SK-N-SH (cell line): ENCODE measurements at regions not wholly inside any gene's neighbourhood (a gene's known extent, or its start where the extent isn't known, plus 50 kb on each side); places are given as distances from the start of the nearest gene placed in this dataset.

Source experiments
- CTCF ChIP-seq: fragments of 200-600 bp; sonication (generic); IDR thresholded peaks from 2 replicates; pipeline ENCODE4 v1.6.1; 2017; ENCODE audit warnings: antibody characterized with exemption, mild to moderate bottlenecking, moderate library complexity
- EP300 ChIP-seq, 2 experiments: IDR thresholded peaks; 2 replicates each; pipeline versions ENCODE4 v1.4.0 to v1.6.1; 2012; ENCODE audit warnings: borderline replicate concordance in 1 of 2, low read depth in 1 of 2, low read length in 1 of 2
- GATA2 ChIP-seq: sonication (generic); formaldehyde crosslinking; IDR thresholded peaks from 2 replicates; pipeline ENCODE4 v1.5.0; 2020; ENCODE audit warnings: mild to moderate bottlenecking, missing genetic modification reagents
- SIN3A ChIP-seq: IDR thresholded peaks from 2 replicates; pipeline ENCODE4 v1.6.1; 2012; ENCODE audit warnings: low read depth, mild to moderate bottlenecking, low read length, moderate library complexity, borderline replicate concordance
- SMC3 ChIP-seq: IDR thresholded peaks from 2 replicates; pipeline ENCODE4 v1.6.1; 2012; ENCODE audit warnings: low read depth, low read length, improper control_type of control experiment
- TF ChIP-seq, protein P1 (sequence below): IDR thresholded peaks from 2 replicates; pipeline ENCODE4 v1.6.1; 2012; ENCODE audit warnings: mild to moderate bottlenecking, low read depth, low read length, moderate library complexity
- TF ChIP-seq, protein P2 (sequence below): IDR thresholded peaks from 2 replicates; pipeline ENCODE4; 2012
- TF ChIP-seq, protein P3 (sequence below): IDR thresholded peaks from 2 replicates; pipeline ENCODE4 v1.4.0; 2012; ENCODE audit warnings: low read depth, borderline replicate concordance

DNA sequence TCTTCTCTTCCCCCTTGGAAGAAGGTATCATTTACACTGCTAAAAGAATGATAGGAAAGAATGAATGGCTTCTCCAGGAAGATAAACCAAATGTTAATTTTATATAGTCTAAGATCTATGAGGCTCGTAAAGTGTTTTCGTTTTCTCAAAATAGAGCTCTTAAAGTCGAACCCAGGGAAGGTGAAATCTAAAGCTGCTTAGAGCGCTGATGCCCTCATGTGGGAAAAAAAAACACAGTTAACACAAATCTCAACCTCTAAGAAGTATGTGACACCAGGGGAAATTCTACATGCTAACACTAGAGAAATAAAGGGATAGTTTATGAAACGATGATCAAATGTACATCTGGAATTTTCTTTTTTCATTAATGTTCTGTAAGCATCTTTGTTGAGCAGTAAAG is 257.9 kb downstream of the RASEF start:
- TF ChIP-seq CTCF (0 out of 2 replicates have a peak, but pooled peaks have one; percentile 8), SIN3A (no peak), GATA2 (no peak), SMC3 (peak; percentile 24; the same call in 1 of the 2 replicates), EP300 (IDR thresholded peaks at IDR 0.05; ENCODE audit: borderline replicate concordance in 1 of 2, low read depth in 1 of 2, low read length in 1 of 2) (no peak)
- TF ChIP-seq, protein P1, sequence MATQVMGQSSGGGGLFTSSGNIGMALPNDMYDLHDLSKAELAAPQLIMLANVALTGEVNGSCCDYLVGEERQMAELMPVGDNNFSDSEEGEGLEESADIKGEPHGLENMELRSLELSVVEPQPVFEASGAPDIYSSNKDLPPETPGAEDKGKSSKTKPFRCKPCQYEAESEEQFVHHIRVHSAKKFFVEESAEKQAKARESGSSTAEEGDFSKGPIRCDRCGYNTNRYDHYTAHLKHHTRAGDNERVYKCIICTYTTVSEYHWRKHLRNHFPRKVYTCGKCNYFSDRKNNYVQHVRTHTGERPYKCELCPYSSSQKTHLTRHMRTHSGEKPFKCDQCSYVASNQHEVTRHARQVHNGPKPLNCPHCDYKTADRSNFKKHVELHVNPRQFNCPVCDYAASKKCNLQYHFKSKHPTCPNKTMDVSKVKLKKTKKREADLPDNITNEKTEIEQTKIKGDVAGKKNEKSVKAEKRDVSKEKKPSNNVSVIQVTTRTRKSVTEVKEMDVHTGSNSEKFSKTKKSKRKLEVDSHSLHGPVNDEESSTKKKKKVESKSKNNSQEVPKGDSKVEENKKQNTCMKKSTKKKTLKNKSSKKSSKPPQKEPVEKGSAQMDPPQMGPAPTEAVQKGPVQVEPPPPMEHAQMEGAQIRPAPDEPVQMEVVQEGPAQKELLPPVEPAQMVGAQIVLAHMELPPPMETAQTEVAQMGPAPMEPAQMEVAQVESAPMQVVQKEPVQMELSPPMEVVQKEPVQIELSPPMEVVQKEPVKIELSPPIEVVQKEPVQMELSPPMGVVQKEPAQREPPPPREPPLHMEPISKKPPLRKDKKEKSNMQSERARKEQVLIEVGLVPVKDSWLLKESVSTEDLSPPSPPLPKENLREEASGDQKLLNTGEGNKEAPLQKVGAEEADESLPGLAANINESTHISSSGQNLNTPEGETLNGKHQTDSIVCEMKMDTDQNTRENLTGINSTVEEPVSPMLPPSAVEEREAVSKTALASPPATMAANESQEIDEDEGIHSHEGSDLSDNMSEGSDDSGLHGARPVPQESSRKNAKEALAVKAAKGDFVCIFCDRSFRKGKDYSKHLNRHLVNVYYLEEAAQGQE: no peak
- TF ChIP-seq, protein P2, sequence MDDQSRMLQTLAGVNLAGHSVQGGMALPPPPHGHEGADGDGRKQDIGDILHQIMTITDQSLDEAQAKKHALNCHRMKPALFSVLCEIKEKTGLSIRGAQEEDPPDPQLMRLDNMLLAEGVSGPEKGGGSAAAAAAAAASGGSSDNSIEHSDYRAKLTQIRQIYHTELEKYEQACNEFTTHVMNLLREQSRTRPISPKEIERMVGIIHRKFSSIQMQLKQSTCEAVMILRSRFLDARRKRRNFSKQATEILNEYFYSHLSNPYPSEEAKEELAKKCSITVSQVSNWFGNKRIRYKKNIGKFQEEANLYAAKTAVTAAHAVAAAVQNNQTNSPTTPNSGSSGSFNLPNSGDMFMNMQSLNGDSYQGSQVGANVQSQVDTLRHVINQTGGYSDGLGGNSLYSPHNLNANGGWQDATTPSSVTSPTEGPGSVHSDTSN: no peak
- TF ChIP-seq, protein P3, sequence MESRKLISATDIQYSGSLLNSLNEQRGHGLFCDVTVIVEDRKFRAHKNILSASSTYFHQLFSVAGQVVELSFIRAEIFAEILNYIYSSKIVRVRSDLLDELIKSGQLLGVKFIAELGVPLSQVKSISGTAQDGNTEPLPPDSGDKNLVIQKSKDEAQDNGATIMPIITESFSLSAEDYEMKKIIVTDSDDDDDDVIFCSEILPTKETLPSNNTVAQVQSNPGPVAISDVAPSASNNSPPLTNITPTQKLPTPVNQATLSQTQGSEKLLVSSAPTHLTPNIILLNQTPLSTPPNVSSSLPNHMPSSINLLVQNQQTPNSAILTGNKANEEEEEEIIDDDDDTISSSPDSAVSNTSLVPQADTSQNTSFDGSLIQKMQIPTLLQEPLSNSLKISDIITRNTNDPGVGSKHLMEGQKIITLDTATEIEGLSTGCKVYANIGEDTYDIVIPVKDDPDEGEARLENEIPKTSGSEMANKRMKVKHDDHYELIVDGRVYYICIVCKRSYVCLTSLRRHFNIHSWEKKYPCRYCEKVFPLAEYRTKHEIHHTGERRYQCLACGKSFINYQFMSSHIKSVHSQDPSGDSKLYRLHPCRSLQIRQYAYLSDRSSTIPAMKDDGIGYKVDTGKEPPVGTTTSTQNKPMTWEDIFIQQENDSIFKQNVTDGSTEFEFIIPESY: no peak
